ENCODE measurements at regions not wholly inside any gene's neighbourhood (a gene's known extent, or its start where the extent isn't known, plus 50 kb on each side); places are given as distances from the start of the nearest gene placed in this dataset.

DNA sequence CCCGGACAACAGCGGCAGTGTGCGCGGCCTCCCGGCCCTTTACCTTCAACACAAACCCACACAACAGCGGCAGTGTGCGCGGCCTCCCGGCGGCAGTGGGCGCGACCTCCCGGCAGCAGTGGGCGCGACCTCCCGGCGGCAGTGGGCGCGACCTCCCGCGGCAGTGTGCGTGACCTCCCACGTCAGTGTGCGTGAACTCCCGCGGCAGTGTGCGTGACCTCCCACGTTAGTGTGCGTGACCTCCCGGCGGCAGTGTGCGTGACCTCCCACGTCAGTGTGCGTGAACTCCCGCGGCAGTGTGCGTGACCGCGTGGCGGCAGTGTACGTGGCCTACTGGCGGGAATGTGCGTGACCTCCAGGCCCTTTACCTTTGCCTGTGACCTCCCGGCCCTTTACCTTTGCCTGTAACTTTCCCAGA lies 576.6 kb upstream of the FRG1 start:
- TF ChIP-seq POLR2AphosphoS5 (IDR thresholded peaks at IDR 0.05; ENCODE audit: low read depth, low read length) (no peak), SIN3A (IDR thresholded peaks at IDR 0.05; ENCODE audit: borderline replicate concordance, insufficient read depth, low read length) (no peak), TAF1 (IDR thresholded peaks at IDR 0.05; ENCODE audit: borderline replicate concordance, insufficient read depth, low read length) (no peak), FOXP2 (optimal IDR thresholded peaks at IDR 0.05; ENCODE audit: borderline replicate concordance, extremely low read depth, extremely low read length, insufficient read depth) (no peak)
- TF ChIP-seq, protein P1, sequence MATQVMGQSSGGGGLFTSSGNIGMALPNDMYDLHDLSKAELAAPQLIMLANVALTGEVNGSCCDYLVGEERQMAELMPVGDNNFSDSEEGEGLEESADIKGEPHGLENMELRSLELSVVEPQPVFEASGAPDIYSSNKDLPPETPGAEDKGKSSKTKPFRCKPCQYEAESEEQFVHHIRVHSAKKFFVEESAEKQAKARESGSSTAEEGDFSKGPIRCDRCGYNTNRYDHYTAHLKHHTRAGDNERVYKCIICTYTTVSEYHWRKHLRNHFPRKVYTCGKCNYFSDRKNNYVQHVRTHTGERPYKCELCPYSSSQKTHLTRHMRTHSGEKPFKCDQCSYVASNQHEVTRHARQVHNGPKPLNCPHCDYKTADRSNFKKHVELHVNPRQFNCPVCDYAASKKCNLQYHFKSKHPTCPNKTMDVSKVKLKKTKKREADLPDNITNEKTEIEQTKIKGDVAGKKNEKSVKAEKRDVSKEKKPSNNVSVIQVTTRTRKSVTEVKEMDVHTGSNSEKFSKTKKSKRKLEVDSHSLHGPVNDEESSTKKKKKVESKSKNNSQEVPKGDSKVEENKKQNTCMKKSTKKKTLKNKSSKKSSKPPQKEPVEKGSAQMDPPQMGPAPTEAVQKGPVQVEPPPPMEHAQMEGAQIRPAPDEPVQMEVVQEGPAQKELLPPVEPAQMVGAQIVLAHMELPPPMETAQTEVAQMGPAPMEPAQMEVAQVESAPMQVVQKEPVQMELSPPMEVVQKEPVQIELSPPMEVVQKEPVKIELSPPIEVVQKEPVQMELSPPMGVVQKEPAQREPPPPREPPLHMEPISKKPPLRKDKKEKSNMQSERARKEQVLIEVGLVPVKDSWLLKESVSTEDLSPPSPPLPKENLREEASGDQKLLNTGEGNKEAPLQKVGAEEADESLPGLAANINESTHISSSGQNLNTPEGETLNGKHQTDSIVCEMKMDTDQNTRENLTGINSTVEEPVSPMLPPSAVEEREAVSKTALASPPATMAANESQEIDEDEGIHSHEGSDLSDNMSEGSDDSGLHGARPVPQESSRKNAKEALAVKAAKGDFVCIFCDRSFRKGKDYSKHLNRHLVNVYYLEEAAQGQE (IDR thresholded peaks at IDR 0.05; ENCODE audit: insufficient read depth in 1 of 2, low read depth in 2 of 2, low read length in 2 of 2) = no peak
